SK-N-SH treated with all-trans-retinoic acid at 6 μM for 48 hours (cell line): ENCODE measurements at regions not wholly inside any gene's neighbourhood (a gene's known extent, or its start where the extent isn't known, plus 50 kb on each side); places are given as distances from the start of the nearest gene placed in this dataset.

Source experiments
- PPARA ChIP-seq: fragments of 250-450 bp; sonication (Bioruptor Pico); IDR thresholded peaks from 2 replicates; pipeline ENCODE4 v1.5.0; 2020; ENCODE audit warnings: mild to moderate bottlenecking, borderline replicate concordance
- TOX ChIP-seq: fragments of 250-450 bp; sonication (Bioruptor Pico); IDR thresholded peaks from 2 replicates; pipeline ENCODE4 v1.8.0; 2021; ENCODE audit warnings: mild to moderate bottlenecking, moderate library complexity, borderline replicate concordance
- ZC3H10 ChIP-seq: fragments of 250-450 bp; sonication (Bioruptor Pico); IDR thresholded peaks from 2 replicates; pipeline ENCODE4 v1.5.1; 2021; ENCODE audit warnings: mild to moderate bottlenecking, moderate library complexity
- ZFP3 ChIP-seq: fragments of 250-450 bp; sonication (Bioruptor Pico); IDR thresholded peaks from 2 replicates; pipeline ENCODE4 v1.5.0; 2020; ENCODE audit warnings: mild to moderate bottlenecking, moderate library complexity
- ZFP30 ChIP-seq: fragments of 450-650 bp; formaldehyde crosslinking; IDR thresholded peaks from 2 replicates; pipeline ENCODE4 v1.5.0; 2022; ENCODE audit warnings: mild to moderate bottlenecking, moderate library complexity
- ZNF70 ChIP-seq: fragments of 450-650 bp; formaldehyde crosslinking; IDR thresholded peaks from 2 replicates; pipeline ENCODE4 v1.5.0; 2020; ENCODE audit warnings: mild to moderate bottlenecking, moderate library complexity
- TF ChIP-seq, protein P1 (sequence below): fragments of 250-450 bp; sonication (Bioruptor Pico); IDR thresholded peaks from 2 replicates; pipeline ENCODE4 v1.8.0; 2020; ENCODE audit warnings: mild to moderate bottlenecking, moderate library complexity, borderline replicate concordance
- TF ChIP-seq, protein P2 (sequence below): fragments of 250-450 bp; sonication (Bioruptor Pico); IDR thresholded peaks from 2 replicates; pipeline ENCODE4 v1.5.1; 2020; ENCODE audit warnings: low read depth, mild to moderate bottlenecking, moderate library complexity
- TF ChIP-seq, protein P3 (sequence below): fragments of 250-450 bp; sonication (Bioruptor Pico); IDR thresholded peaks from 2 replicates; pipeline ENCODE4 v1.8.0; 2021; ENCODE audit warnings: low read depth, mild to moderate bottlenecking, moderate library complexity, borderline replicate concordance

DNA sequence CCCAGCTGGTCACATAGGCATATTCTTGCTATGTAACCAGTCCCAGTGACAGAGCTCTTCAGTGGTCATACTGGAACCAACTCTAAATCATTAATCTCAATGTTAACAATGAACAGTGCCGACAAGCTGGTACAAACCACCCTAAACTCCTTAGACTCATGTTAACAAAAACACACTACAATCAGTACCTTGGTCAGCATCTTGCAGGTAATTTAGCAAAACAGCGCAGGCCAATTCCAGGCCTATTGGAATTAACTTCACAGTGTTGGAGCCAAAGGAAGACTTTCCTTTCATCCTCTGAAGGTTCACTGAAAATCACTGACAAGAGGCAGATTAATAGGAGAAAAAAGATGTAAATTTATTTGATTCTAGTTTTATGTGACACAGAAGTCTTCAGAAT is 396.4 kb downstream of the PIK3C3 start:
- TF ChIP-seq ZFP30 (CRISPR knock-in tag) (no peak), TOX (CRISPR knock-in tag) (no peak), ZNF70 (CRISPR knock-in tag) (no peak), PPARA (CRISPR knock-in tag) (no peak), ZFP3 (CRISPR knock-in tag) (no peak), ZC3H10 (CRISPR knock-in tag) (no peak)
- TF ChIP-seq, protein P1, sequence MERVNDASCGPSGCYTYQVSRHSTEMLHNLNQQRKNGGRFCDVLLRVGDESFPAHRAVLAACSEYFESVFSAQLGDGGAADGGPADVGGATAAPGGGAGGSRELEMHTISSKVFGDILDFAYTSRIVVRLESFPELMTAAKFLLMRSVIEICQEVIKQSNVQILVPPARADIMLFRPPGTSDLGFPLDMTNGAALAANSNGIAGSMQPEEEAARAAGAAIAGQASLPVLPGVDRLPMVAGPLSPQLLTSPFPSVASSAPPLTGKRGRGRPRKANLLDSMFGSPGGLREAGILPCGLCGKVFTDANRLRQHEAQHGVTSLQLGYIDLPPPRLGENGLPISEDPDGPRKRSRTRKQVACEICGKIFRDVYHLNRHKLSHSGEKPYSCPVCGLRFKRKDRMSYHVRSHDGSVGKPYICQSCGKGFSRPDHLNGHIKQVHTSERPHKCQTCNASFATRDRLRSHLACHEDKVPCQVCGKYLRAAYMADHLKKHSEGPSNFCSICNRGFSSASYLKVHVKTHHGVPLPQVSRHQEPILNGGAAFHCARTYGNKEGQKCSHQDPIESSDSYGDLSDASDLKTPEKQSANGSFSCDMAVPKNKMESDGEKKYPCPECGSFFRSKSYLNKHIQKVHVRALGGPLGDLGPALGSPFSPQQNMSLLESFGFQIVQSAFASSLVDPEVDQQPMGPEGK (CRISPR knock-in tag) = no peak
- TF ChIP-seq, protein P2, sequence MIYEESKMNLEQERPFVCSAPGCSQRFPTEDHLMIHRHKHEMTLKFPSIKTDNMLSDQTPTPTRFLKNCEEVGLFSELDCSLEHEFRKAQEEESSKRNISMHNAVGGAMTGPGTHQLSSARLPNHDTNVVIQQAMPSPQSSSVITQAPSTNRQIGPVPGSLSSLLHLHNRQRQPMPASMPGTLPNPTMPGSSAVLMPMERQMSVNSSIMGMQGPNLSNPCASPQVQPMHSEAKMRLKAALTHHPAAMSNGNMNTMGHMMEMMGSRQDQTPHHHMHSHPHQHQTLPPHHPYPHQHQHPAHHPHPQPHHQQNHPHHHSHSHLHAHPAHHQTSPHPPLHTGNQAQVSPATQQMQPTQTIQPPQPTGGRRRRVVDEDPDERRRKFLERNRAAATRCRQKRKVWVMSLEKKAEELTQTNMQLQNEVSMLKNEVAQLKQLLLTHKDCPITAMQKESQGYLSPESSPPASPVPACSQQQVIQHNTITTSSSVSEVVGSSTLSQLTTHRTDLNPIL (CRISPR knock-in tag) = no peak
- TF ChIP-seq, protein P3, sequence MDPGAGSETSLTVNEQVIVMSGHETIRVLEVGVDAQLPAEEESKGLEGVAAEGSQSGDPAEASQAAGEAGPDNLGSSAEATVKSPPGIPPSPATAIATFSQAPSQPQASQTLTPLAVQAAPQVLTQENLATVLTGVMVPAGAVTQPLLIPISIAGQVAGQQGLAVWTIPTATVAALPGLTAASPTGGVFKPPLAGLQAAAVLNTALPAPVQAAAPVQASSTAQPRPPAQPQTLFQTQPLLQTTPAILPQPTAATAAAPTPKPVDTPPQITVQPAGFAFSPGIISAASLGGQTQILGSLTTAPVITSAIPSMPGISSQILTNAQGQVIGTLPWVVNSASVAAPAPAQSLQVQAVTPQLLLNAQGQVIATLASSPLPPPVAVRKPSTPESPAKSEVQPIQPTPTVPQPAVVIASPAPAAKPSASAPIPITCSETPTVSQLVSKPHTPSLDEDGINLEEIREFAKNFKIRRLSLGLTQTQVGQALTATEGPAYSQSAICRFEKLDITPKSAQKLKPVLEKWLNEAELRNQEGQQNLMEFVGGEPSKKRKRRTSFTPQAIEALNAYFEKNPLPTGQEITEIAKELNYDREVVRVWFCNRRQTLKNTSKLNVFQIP (CRISPR knock-in tag) = no peak
